Suprapubic skin (tissue), 4 donors: ENCODE measurements at regions not wholly inside any gene's neighbourhood (a gene's known extent, or its start where the extent isn't known, plus 50 kb on each side); places are given as distances from the start of the nearest gene placed in this dataset.

ENCODE experiments used
- DNase-seq, 2 donors: peaks; one replicate each; pipeline ENCODE4 v3.0.0-alpha.2; 2019; ENCODE audit warnings: low spot score in 2 of 2
- H3K27ac ChIP-seq: fragments of 200-600 bp; sonication (generic); one replicate; pipeline ENCODE4 v1.5.1; 2019
- H3K27me3 ChIP-seq: fragments of 200-600 bp; sonication (generic); one replicate; pipeline ENCODE4 v1.5.1; 2019
- H3K36me3 ChIP-seq: fragments of 200-600 bp; sonication (generic); one replicate; pipeline ENCODE4 v1.5.1; 2019
- H3K4me1 ChIP-seq: fragments of 200-600 bp; sonication (generic); one replicate; pipeline ENCODE4 v1.5.1; 2019
- H3K4me3 ChIP-seq: fragments of 200-600 bp; sonication (generic); one replicate; pipeline ENCODE4 v1.5.1; 2019; ENCODE audit warnings: mild to moderate bottlenecking
- H3K9me3 ChIP-seq: fragments of 200-600 bp; sonication (generic); one replicate; pipeline ENCODE4 v1.5.1; 2019
- EP300 ChIP-seq: sonication (generic); formaldehyde crosslinking; IDR thresholded peaks from one replicate; pipeline ENCODE4 v1.6.1; 2017; ENCODE audit warnings: antibody characterized with exemption
- POLR2A ChIP-seq, 2 donors: fragments of 450-650 bp; IDR thresholded peaks; one replicate each; pipeline ENCODE4 v1.6.1; 2017; ENCODE audit warnings: antibody characterized with exemption in 2 of 2, mild to moderate bottlenecking in 2 of 2, moderate library complexity in 2 of 2
- POLR2AphosphoS5 ChIP-seq, 3 donors: sonication (generic); formaldehyde crosslinking; IDR thresholded peaks; one replicate each; pipeline ENCODE4 v1.6.1; 2017; ENCODE audit warnings: antibody characterized with exemption in 3 of 3
- WGBS: methylation state at CpG from one replicate; pipeline ENCODE4 v1.1.5; 2018; 5-methylcytosine and 5-hydroxymethylcytosine counted together
- TF ChIP-seq, protein P1 (sequence below), 2 donors: fragments of 200-600 bp in 1 of 2; fragments of 450-650 bp in 1 of 2; sonication (generic) in 1 of 2; IDR thresholded peaks; one replicate each; pipeline ENCODE4 v1.5.1; 2016 to 2019; ENCODE audit warnings: antibody characterized with exemption in 2 of 2, mild to moderate bottlenecking in 1 of 2, moderate library complexity in 1 of 2

DNA sequence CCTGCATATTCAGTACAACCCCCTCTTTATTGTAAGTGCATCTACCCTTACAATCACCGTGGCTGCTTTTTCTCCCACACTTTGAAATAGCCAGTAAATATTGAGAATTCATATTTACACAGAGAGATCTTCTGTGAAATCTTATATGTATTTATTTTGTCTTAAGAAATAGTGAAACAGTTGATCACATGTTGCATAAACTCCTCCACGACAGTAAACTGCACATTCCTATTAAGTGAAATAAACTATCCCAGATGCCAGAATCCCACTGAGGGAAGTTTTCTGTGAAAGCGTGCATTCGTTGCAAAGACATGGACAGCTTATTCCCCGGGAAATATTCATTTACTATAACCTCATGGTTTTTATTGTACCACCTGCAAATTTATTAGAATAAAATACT, 796.0 kb downstream of the ROBO2 start:
- Histone ChIP-seq H3K9me3 (no peaks in the 10 kb centered on the region), H3K27ac (no peak overlapping the region), H3K27me3 (no peaks in the 10 kb centered on the region), H3K36me3 (no peaks in the 10 kb centered on the region), H3K4me1 (no peaks in the 10 kb centered on the region), H3K4me3 (no peak overlapping the region)
- WGBS = 57% methylated on average over 5 of the region's 5 CpGs
- DNase-seq = no peak
- TF ChIP-seq, protein P1, sequence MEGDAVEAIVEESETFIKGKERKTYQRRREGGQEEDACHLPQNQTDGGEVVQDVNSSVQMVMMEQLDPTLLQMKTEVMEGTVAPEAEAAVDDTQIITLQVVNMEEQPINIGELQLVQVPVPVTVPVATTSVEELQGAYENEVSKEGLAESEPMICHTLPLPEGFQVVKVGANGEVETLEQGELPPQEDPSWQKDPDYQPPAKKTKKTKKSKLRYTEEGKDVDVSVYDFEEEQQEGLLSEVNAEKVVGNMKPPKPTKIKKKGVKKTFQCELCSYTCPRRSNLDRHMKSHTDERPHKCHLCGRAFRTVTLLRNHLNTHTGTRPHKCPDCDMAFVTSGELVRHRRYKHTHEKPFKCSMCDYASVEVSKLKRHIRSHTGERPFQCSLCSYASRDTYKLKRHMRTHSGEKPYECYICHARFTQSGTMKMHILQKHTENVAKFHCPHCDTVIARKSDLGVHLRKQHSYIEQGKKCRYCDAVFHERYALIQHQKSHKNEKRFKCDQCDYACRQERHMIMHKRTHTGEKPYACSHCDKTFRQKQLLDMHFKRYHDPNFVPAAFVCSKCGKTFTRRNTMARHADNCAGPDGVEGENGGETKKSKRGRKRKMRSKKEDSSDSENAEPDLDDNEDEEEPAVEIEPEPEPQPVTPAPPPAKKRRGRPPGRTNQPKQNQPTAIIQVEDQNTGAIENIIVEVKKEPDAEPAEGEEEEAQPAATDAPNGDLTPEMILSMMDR (IDR thresholded peaks at IDR 0.05) = no peak
- TF ChIP-seq POLR2AphosphoS5 (IDR thresholded peaks at IDR 0.05) (no peak), EP300 (no peak), POLR2A (IDR thresholded peaks at IDR 0.05) (no peak)

DNA sequence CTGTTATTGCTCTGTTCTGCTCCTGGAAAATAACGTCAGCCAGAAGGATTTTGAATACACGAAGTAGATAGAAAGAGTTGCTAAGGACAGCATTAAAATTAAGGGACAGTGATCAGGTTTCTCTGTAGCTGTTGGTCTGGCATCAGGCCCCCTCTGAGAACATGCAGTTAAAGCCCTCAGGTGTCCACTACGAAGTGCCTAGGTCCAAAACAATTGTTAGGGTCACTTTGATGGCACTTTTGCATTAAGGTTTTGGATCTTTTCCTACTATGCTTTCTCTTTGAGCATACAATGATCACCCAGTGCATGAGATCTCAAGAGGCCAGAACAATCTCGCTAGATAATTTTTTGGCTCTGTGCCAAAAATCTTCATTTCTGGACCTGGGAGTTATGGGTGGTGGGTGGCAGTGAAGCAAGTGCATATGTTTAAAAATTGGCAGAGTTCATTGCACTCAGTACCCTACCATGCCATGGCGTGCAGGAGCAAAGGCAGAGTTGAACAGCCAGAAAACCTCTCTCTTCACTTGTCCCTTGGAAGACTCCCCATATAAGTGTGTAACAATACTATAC, 797.6 kb downstream of the ROBO2 start:
- Histone ChIP-seq H3K36me3 (no peaks in the 10 kb centered on the region), H3K4me1 (no peaks in the 10 kb centered on the region), H3K27ac (no peak overlapping the region), H3K9me3 (peaks cover 8% of the 10 kb centered on the region), H3K27me3 (no peaks in the 10 kb centered on the region), H3K4me3 (no peak overlapping the region)
- DNase-seq = no peak
- no peak for TF ChIP-seq EP300
- no peak for TF ChIP-seq POLR2A (IDR thresholded peaks at IDR 0.05)
- no peak for TF ChIP-seq POLR2AphosphoS5 (IDR thresholded peaks at IDR 0.05)
- TF ChIP-seq, protein P1 (IDR thresholded peaks at IDR 0.05) = no peak
- 51% methylated on average over 5 of the region's 5 CpGs for WGBS

DNA sequence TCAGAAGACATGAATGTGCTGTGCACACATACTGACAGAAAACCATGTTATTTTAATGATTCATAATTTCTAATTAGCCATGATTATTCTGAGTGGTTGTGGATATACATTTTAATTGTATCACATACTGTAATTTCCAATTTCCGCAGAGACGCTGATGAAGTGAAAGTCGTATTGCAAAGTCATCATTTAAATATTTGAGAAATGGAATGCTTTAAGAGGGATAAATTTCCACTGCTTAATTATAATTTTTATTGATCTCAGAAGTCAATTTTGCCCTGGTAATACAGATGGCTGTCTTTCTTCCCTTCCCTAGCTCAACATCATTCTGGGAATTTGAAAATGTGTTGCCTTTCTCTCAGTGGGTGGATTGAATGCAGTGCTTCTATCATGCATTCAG, 819.3 kb downstream of the ROBO2 start:
- Histone ChIP-seq H3K27me3 (no peaks in the 10 kb centered on the region), H3K4me3 (no peak overlapping the region), H3K36me3 (no peaks in the 10 kb centered on the region), H3K4me1 (no peaks in the 10 kb centered on the region), H3K9me3 (no peaks in the 10 kb centered on the region), H3K27ac (no peak overlapping the region)
- WGBS = 87% methylated on average over 3 of the region's 3 CpGs
- no peak for DNase-seq
- no peak for TF ChIP-seq EP300
- TF ChIP-seq POLR2AphosphoS5 (IDR thresholded peaks at IDR 0.05) = no peak
- TF ChIP-seq POLR2A (IDR thresholded peaks at IDR 0.05) = no peak
- TF ChIP-seq, protein P1 (IDR thresholded peaks at IDR 0.05) = no peak

DNA sequence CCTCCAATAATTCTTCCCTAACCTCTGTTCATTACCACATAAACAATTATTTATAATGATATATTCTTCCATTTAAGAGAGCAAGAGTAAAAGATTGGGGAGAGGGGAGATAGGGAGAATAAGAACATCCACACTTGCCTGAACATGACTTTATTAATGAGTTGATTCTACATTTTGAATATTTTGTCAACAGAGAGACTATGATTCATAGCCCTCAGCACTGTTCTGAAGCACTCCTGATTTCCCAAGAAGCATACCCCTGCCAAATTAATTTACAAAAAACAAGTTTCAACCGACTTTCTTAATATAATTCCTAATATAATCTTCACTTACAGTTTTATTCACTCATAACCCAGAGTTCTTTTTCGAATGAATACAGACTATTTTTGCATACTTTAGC, 828.8 kb downstream of the ROBO2 start:
- 25% methylated on average over 2 of the region's 2 CpGs for WGBS
- no peaks in the 10 kb centered on the region for H3K9me3 ChIP-seq
- no peaks in the 10 kb centered on the region for H3K27me3 ChIP-seq
- DNase-seq = no peak
- H3K36me3 ChIP-seq = no peaks in the 10 kb centered on the region
- no peak overlapping the region for H3K4me3 ChIP-seq
- no peaks in the 10 kb centered on the region for H3K4me1 ChIP-seq
- TF ChIP-seq, protein P1 (IDR thresholded peaks at IDR 0.05) = no peak
- no peak for TF ChIP-seq POLR2AphosphoS5 (IDR thresholded peaks at IDR 0.05)
- no peak for TF ChIP-seq POLR2A (IDR thresholded peaks at IDR 0.05)
- TF ChIP-seq EP300 = no peak
- H3K27ac ChIP-seq = peak overlapping the region; percentile 31

DNA sequence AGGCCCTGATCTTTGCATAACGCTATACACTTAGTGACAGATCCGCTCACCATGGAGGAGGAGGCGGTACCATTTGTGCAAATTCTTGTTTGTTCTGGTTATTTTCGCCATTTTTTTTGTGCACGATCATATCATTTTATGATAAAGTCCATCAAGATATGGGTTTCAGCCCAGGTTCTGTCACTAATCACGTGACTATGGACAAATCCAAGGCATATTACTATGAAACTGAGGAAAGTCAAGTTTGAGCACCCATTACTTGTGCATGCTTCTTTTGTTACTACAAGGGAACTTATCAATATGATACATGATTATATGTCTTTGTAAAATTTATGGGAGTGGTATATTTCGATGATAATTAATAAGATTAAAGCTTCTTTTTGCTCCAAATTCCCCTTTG, 829.5 kb downstream of the ROBO2 start:
- Histone ChIP-seq H3K27ac (peak overlapping the region; percentile 25), H3K36me3 (no peaks in the 10 kb centered on the region), H3K9me3 (no peaks in the 10 kb centered on the region), H3K4me1 (no peaks in the 10 kb centered on the region), H3K27me3 (no peaks in the 10 kb centered on the region), H3K4me3 (no peak overlapping the region)
- DNase-seq = no peak
- TF ChIP-seq POLR2AphosphoS5 (IDR thresholded peaks at IDR 0.05) (no peak), POLR2A (IDR thresholded peaks at IDR 0.05) (no peak), EP300 (no peak)
- TF ChIP-seq, protein P1 (IDR thresholded peaks at IDR 0.05) = no peak
- WGBS = 74% methylated on average over 7 of the region's 7 CpGs
